Breast epithelium (tissue), 3 donors: ENCODE measurements at regions not wholly inside any gene's neighbourhood (a gene's known extent, or its start where the extent isn't known, plus 50 kb on each side); places are given as distances from the start of the nearest gene placed in this dataset.

ENCODE experiments used
- POLR2A ChIP-seq: fragments of 450-650 bp; IDR thresholded peaks from one replicate; pipeline ENCODE4 v1.6.1; 2016; ENCODE audit warnings: antibody characterized with exemption, mild to moderate bottlenecking, moderate library complexity
- TF ChIP-seq, protein P1 (sequence below), 3 donors: fragments of 450-650 bp; IDR thresholded peaks; one replicate each; pipeline ENCODE4 v1.5.1; 2016 to 2017; ENCODE audit warnings: antibody characterized with exemption in 3 of 3, mild to moderate bottlenecking in 3 of 3, moderate library complexity in 3 of 3

DNA sequence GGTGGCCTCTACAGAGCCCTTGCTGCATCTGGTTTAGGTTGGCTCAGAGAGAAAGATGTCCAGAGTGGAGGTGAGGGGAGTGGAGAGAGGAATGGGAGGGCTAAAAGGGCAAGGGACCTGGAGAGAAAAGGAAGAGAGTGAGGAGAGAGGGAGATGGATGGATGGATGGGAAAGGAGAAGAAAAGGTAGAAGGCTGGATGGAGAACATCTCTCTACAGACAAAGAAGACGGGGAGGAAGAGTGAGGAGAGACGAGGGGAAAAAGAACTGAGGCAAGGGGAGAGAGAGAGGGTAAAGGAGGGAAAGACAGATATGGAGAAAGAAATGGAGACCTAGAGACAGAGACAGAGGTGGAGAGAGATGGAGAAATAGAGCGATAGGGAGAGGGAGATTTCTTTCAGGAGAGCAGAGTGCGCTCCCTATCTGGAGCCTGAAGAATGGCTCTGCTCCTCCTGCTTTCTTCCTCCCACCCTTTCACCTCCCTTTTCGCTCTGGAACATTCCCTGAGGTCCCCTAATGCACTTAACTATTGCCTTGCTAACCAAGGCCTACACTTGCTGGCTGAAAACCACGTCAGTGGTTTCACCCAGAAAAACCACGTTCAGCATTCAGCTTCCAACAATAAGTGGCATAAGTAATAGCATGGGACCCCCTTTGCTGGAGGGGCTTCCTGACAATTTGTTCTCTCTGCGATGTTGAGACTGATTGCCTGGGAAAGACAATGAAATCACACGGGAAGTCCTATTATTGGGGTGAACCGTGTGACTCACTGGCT, 286.3 kb downstream of the CDH26 start:
- TF ChIP-seq, protein P1, sequence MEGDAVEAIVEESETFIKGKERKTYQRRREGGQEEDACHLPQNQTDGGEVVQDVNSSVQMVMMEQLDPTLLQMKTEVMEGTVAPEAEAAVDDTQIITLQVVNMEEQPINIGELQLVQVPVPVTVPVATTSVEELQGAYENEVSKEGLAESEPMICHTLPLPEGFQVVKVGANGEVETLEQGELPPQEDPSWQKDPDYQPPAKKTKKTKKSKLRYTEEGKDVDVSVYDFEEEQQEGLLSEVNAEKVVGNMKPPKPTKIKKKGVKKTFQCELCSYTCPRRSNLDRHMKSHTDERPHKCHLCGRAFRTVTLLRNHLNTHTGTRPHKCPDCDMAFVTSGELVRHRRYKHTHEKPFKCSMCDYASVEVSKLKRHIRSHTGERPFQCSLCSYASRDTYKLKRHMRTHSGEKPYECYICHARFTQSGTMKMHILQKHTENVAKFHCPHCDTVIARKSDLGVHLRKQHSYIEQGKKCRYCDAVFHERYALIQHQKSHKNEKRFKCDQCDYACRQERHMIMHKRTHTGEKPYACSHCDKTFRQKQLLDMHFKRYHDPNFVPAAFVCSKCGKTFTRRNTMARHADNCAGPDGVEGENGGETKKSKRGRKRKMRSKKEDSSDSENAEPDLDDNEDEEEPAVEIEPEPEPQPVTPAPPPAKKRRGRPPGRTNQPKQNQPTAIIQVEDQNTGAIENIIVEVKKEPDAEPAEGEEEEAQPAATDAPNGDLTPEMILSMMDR (IDR thresholded peaks at IDR 0.05) = no peak
- no peak for TF ChIP-seq POLR2A
